ENCODE measurements at regions not wholly inside any gene's neighbourhood (a gene's known extent, or its start where the extent isn't known, plus 50 kb on each side); places are given as distances from the start of the nearest gene placed in this dataset.

DNA sequence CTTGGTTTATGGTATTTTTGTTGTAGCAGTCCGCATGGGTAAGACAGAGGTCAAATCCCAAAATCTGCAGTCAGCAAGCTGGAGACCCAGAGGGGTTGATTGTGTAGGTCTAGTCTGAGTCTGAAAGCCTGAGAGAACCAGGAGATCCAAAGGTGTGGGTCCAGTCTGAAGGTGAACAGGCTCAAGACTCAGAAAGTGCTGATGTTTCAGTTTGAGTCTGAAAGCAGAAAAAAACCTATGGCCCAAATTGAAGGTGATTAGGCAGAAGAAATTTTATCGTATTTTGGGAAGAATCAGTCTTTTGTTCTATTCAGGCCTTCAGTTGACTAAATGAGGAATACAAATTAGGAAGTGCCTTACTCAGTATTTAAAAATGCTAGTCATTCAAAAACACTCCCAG lies 807.8 kb upstream of the FOXG1 start:
- Histone ChIP-seq H3K27me3 (ENCODE audit: low read depth) (no peaks in the 10 kb centered on the region), H3K27ac (no peak overlapping the region), H3K4me3 (no peak overlapping the region), H3K36me3 (no peaks in the 10 kb centered on the region), H3K9me3 (no peaks in the 10 kb centered on the region), H3K4me1 (no peaks in the 10 kb centered on the region)
- intact Hi-C loops (cut with DNase I), result no loop called here
- TF ChIP-seq, protein P1, sequence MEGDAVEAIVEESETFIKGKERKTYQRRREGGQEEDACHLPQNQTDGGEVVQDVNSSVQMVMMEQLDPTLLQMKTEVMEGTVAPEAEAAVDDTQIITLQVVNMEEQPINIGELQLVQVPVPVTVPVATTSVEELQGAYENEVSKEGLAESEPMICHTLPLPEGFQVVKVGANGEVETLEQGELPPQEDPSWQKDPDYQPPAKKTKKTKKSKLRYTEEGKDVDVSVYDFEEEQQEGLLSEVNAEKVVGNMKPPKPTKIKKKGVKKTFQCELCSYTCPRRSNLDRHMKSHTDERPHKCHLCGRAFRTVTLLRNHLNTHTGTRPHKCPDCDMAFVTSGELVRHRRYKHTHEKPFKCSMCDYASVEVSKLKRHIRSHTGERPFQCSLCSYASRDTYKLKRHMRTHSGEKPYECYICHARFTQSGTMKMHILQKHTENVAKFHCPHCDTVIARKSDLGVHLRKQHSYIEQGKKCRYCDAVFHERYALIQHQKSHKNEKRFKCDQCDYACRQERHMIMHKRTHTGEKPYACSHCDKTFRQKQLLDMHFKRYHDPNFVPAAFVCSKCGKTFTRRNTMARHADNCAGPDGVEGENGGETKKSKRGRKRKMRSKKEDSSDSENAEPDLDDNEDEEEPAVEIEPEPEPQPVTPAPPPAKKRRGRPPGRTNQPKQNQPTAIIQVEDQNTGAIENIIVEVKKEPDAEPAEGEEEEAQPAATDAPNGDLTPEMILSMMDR (IDR thresholded peaks at IDR 0.05), result no peak
- ATAC-seq (no peak), DNase-seq (no peak)

GRCh38 chr14:27995691-27996090 lies 770.9 kb upstream of the FOXG1 start:
- Histone ChIP-seq H3K36me3 (no peaks in the 10 kb centered on the region), H3K4me3 (no peak overlapping the region), H3K27ac (no peak overlapping the region), H3K4me1 (no peaks in the 10 kb centered on the region), H3K27me3 (ENCODE audit: low read depth) (no peaks in the 10 kb centered on the region), H3K9me3 (no peaks in the 10 kb centered on the region)
- no peak for DNase-seq
- intact Hi-C loops (cut with DNase I), result no loop called here
- peak in 1 of 2 donors; percentile 62 for ATAC-seq
- TF ChIP-seq, protein P1 (IDR thresholded peaks at IDR 0.05), result no peak

DNA sequence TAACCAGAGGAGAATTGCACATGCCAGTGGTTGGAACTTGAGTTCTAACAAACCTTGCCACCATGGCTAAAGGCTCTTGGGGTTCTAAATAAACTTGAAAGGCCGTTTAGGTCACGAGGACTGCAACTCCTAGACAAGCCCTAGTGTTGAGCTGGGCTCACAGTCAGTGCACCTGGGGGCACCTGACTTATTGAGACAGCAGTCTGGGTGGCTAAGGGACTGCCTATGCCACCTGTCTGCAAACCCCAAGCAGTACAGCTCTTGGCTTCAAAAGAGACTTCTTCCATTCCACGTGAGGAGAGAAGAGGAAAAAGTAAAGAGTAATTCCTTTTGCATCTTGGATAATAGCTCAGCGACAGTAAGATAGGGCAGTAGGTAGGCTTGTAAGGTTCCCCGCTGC lies 765.6 kb upstream of the FOXG1 start:
- ATAC-seq, result no peak
- no peak for DNase-seq
- Histone ChIP-seq H3K9me3 (no peaks in the 10 kb centered on the region), H3K27me3 (ENCODE audit: low read depth) (no peaks in the 10 kb centered on the region), H3K4me1 (no peaks in the 10 kb centered on the region), H3K27ac (no peak overlapping the region), H3K36me3 (no peaks in the 10 kb centered on the region), H3K4me3 (no peak overlapping the region)
- TF ChIP-seq, protein P1 (IDR thresholded peaks at IDR 0.05), result no peak
- intact Hi-C loops (cut with DNase I), result no loop called here

- DNase-seq (no peak), ATAC-seq (no peak)
- no peaks in the 10 kb centered on the region for H3K27me3 ChIP-seq (ENCODE audit: low read depth)
- H3K27ac ChIP-seq, result no peak overlapping the region
- H3K4me3 ChIP-seq, result no peak overlapping the region
- intact Hi-C loops (cut with DNase I), result no loop called here
- no peaks in the 10 kb centered on the region for H3K36me3 ChIP-seq
- no peaks in the 10 kb centered on the region for H3K9me3 ChIP-seq
- H3K4me1 ChIP-seq, result no peaks in the 10 kb centered on the region
- TF ChIP-seq, protein P1 (IDR thresholded peaks at IDR 0.05), result no peak
These were observed 753.8 kb upstream of the FOXG1 start for GRCh38 chr14:28012629-28013415.

DNA sequence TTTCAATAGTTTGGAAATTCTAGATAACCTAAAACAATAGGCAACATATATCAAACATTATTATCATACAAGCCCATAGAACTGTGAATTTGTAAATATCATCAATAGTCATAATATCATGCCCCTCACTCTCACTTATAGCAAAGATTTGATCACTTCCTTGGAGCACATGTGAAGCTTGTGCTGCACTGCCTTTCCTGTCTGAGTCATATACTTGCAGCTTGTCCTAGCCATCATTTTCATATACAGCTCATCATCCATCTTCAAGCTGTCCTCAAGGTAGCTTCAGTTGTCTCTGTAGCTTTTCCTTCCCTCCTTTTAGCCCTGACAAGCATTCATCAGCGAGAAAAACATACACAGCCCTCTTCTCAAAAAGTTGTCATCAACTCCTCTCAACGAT lies 746.5 kb upstream of the FOXG1 start:
- Histone ChIP-seq H3K4me3 (no peak overlapping the region), H3K9me3 (no peaks in the 10 kb centered on the region), H3K4me1 (no peaks in the 10 kb centered on the region), H3K27me3 (ENCODE audit: low read depth) (no peaks in the 10 kb centered on the region), H3K36me3 (no peaks in the 10 kb centered on the region), H3K27ac (no peak overlapping the region)
- TF ChIP-seq, protein P1 (IDR thresholded peaks at IDR 0.05), result no peak
- DNase-seq (no peak), ATAC-seq (no peak)
- intact Hi-C loops (cut with DNase I), result no loop called here
